H9 (cell line): ENCODE measurements at regions not wholly inside any gene's neighbourhood (a gene's known extent, or its start where the extent isn't known, plus 50 kb on each side); places are given as distances from the start of the nearest gene placed in this dataset.

Experiments
- DNase-seq: peaks from one replicate; pipeline ENCODE4 v3.0.0-alpha.2; 2017
- H2AFZ ChIP-seq: one replicate; pipeline ENCODE4 v1.6.1; 2013; ENCODE audit warnings: mild to moderate bottlenecking, low read length, control low read depth, moderate library complexity
- H2AK5ac ChIP-seq: 2 replicates; pipeline ENCODE4 v1.6.1; 2013; ENCODE audit warnings: low read length, control low read depth, mixed read lengths; ENCODE audit not compliant: insufficient read length
- H2BK120ac ChIP-seq: one replicate; pipeline ENCODE4 v1.6.1; 2013; ENCODE audit warnings: low read depth, mild to moderate bottlenecking, low read length, control low read depth, inconsistent platforms; ENCODE audit not compliant: poor library complexity, severe bottlenecking
- H2BK12ac ChIP-seq: 2 replicates; pipeline ENCODE4 v1.6.1; 2013; ENCODE audit warnings: low read length, control low read depth, mixed read lengths, low read depth; ENCODE audit not compliant: insufficient read length
- H2BK15ac ChIP-seq: 2 replicates; pipeline ENCODE4 v1.6.1; 2013; ENCODE audit warnings: low read depth, low read length, control low read depth
- H2BK20ac ChIP-seq: one replicate; pipeline ENCODE4 v1.6.1; 2013; ENCODE audit warnings: low read depth, mild to moderate bottlenecking, low read length, control low read depth, inconsistent platforms; ENCODE audit not compliant: poor library complexity, severe bottlenecking
- H2BK5ac ChIP-seq: 2 replicates; pipeline ENCODE4 v1.6.1; 2013; ENCODE audit warnings: low read length, control low read depth, mixed read lengths; ENCODE audit not compliant: insufficient read length
- H3K14ac ChIP-seq: 2 replicates; pipeline ENCODE4 v1.6.1; 2013; ENCODE audit warnings: low read length, control low read depth; ENCODE audit not compliant: insufficient read depth
- H3K18ac ChIP-seq: 2 replicates; pipeline ENCODE4 v1.6.1; 2013; ENCODE audit warnings: low read depth, mild to moderate bottlenecking, mixed read lengths, low read length, control low read depth; ENCODE audit not compliant: insufficient read length
- H3K23ac ChIP-seq: 2 replicates; pipeline ENCODE4 v1.6.1; 2013; ENCODE audit warnings: low read length, control low read depth, mixed read lengths, low read depth; ENCODE audit not compliant: insufficient read length
- H3K23me2 ChIP-seq: 2 replicates; pipeline ENCODE4 v1.6.1; 2013; ENCODE audit warnings: low read depth, mild to moderate bottlenecking, mixed read lengths, low read length, control low read depth; ENCODE audit not compliant: insufficient read length, poor library complexity, severe bottlenecking
- H3K27ac ChIP-seq: 2 replicates; pipeline ENCODE4 v1.5.1; 2013; ENCODE audit warnings: low read length, control low read depth, mixed read lengths, low read depth; ENCODE audit not compliant: insufficient read length
- H3K27me3 ChIP-seq: 2 replicates; pipeline ENCODE4 v1.6.1; 2013; ENCODE audit warnings: low read length, control low read depth, inconsistent platforms; ENCODE audit not compliant: insufficient read depth
- H3K4ac ChIP-seq: 2 replicates; pipeline ENCODE4 v1.6.1; 2013; ENCODE audit warnings: low read depth, mild to moderate bottlenecking, control low read depth, inconsistent platforms, low read length, moderate library complexity
- H3K4me1 ChIP-seq: 2 replicates; pipeline ENCODE4 v1.6.1; 2013; ENCODE audit warnings: low read length, control low read depth, inconsistent platforms; ENCODE audit not compliant: insufficient read depth
- H3K4me2 ChIP-seq: 2 replicates; pipeline ENCODE4 v1.6.1; 2013; ENCODE audit warnings: low read length, control low read depth, mixed read lengths; ENCODE audit not compliant: insufficient read length, insufficient read depth
- H3K56ac ChIP-seq: 2 replicates; pipeline ENCODE4 v1.6.1; 2013; ENCODE audit warnings: low read depth, mild to moderate bottlenecking, mixed read lengths, low read length, control low read depth; ENCODE audit not compliant: insufficient read length
- H3K79me1 ChIP-seq: 2 replicates; pipeline ENCODE4 v1.6.1; 2013; ENCODE audit warnings: low read depth, mild to moderate bottlenecking, moderate library complexity, low read length, control low read depth, inconsistent platforms; ENCODE audit not compliant: insufficient read depth, poor library complexity, severe bottlenecking
- H3K79me2 ChIP-seq: 2 replicates; pipeline ENCODE4 v1.6.1; 2013; ENCODE audit warnings: low read length, control low read depth, inconsistent platforms; ENCODE audit not compliant: insufficient read depth
- H3K9ac ChIP-seq: 2 replicates; pipeline ENCODE4 v1.6.1; 2013; ENCODE audit warnings: low read length, control low read depth, mixed read lengths; ENCODE audit not compliant: insufficient read length; ENCODE audit errors: extremely low read depth
- H3K9me3 ChIP-seq: one replicate; pipeline ENCODE4 v1.6.1; 2013; ENCODE audit warnings: low read depth, low read length, inconsistent platforms; ENCODE audit not compliant: control insufficient read depth
- H3T11ph ChIP-seq: one replicate; pipeline ENCODE4 v1.6.1; 2013; ENCODE audit warnings: mild to moderate bottlenecking, low read length, control low read depth, inconsistent platforms
- H4K20me1 ChIP-seq: one replicate; pipeline ENCODE4 v1.6.1; 2013; ENCODE audit not compliant: control insufficient read depth, insufficient read length, insufficient read depth
- H4K5ac ChIP-seq: 2 replicates; pipeline ENCODE4 v1.6.1; 2013; ENCODE audit warnings: low read depth, mild to moderate bottlenecking, mixed read lengths, low read length, control low read depth; ENCODE audit not compliant: insufficient read length
- H4K8ac ChIP-seq: replicated peaks from 2 replicates; pipeline ENCODE4 v1.6.1; 2013; ENCODE audit warnings: low read length, control low read depth, mixed read lengths, low read depth; ENCODE audit not compliant: insufficient read length
- H4K91ac ChIP-seq: 2 replicates; pipeline ENCODE4 v1.6.1; 2013; ENCODE audit warnings: low read depth, mild to moderate bottlenecking, moderate library complexity, mixed read lengths, low read length, control low read depth; ENCODE audit not compliant: insufficient read length
- H3K27ac Mint-ChIP-seq, 3 experiments: 2 replicates in 2 of 3; 3 replicates in 1 of 3; pipeline ENCODE4 v1.8.0; 2020 to 2021; ENCODE audit warnings: mixed read lengths in 3 of 3, mild to moderate bottlenecking in 1 of 3, moderate library complexity in 1 of 3
- H3K27me3 Mint-ChIP-seq: 2 replicates; pipeline ENCODE4 v1.8.0; 2021; ENCODE audit warnings: low read depth, mild to moderate bottlenecking, moderate library complexity, mixed read lengths
- H3K36me3 Mint-ChIP-seq, 3 experiments: 2 replicates in 2 of 3; 3 replicates in 1 of 3; pipeline ENCODE4 v1.8.0; 2020 to 2021; ENCODE audit warnings: low read depth in 3 of 3, mixed read lengths in 3 of 3; ENCODE audit not compliant: insufficient read depth in 1 of 3
- H3K4me1 Mint-ChIP-seq, 2 experiments: 2 replicates each; pipeline ENCODE4 v1.8.0; 2020; ENCODE audit warnings: mixed read lengths in 2 of 2
- H3K4me3 Mint-ChIP-seq, 2 experiments: 2 replicates in 1 of 2; 3 replicates in 1 of 2; pipeline ENCODE4 v1.8.0; 2020 to 2021; ENCODE audit warnings: mild to moderate bottlenecking in 2 of 2, mixed read lengths in 2 of 2, moderate library complexity in 1 of 2
- H3K9me3 Mint-ChIP-seq, 2 experiments: 2 replicates in 1 of 2; 3 replicates in 1 of 2; pipeline ENCODE4 v1.8.0; 2020; ENCODE audit warnings: mild to moderate bottlenecking in 2 of 2, mixed read lengths in 2 of 2, moderate library complexity in 1 of 2
- WGBS: extraction: QIAGEN DNeasy Blood & Tissue Kit; methylation state at CpG from one replicate; pipeline ENCODE4 v1.1.7; 2013; ENCODE audit warnings: missing lambda C conversion rate, low lambda C conversion rate, mixed read lengths; ENCODE audit not compliant: insufficient read length; ENCODE audit errors: extremely low coverage; 5-methylcytosine and 5-hydroxymethylcytosine counted together
- TF ChIP-seq, protein P1 (sequence below): fragments of 200-600 bp; sonication (generic); conservative IDR thresholded peaks from 3 replicates; pipeline ENCODE4 v1.8.0; 2021; ENCODE audit warnings: antibody characterized with exemption, mild to moderate bottlenecking

GRCh38 chr14:82785756-82786482 lies 1252.3 kb upstream of the SEL1L start:
- H3K23me2 ChIP-seq: no peaks in the 10 kb centered on the region
- no peak overlapping the region for H2AK5ac ChIP-seq
- no peaks in the 10 kb centered on the region for H3K27me3 ChIP-seq
- DNase-seq: no peak
- no peak overlapping the region for H3K23ac ChIP-seq
- no peaks in the 10 kb centered on the region for H4K20me1 ChIP-seq
- H2AFZ ChIP-seq: no peak overlapping the region
- no peak overlapping the region for H4K91ac ChIP-seq
- H2BK5ac ChIP-seq: no peak overlapping the region
- H3K36me3 Mint-ChIP-seq: peaks cover 0 to 3% (median 0%) of the 10 kb centered on the region in 3 experiments; a peak in 1 of 7 replicates
- H3K18ac ChIP-seq: no peak overlapping the region
- no CpG with 5 or more reads among the region's 1 CpG for WGBS
- TF ChIP-seq, protein P1, sequence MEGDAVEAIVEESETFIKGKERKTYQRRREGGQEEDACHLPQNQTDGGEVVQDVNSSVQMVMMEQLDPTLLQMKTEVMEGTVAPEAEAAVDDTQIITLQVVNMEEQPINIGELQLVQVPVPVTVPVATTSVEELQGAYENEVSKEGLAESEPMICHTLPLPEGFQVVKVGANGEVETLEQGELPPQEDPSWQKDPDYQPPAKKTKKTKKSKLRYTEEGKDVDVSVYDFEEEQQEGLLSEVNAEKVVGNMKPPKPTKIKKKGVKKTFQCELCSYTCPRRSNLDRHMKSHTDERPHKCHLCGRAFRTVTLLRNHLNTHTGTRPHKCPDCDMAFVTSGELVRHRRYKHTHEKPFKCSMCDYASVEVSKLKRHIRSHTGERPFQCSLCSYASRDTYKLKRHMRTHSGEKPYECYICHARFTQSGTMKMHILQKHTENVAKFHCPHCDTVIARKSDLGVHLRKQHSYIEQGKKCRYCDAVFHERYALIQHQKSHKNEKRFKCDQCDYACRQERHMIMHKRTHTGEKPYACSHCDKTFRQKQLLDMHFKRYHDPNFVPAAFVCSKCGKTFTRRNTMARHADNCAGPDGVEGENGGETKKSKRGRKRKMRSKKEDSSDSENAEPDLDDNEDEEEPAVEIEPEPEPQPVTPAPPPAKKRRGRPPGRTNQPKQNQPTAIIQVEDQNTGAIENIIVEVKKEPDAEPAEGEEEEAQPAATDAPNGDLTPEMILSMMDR: no peak
- no peak overlapping the region for H2BK20ac ChIP-seq
- no peak overlapping the region for H2BK15ac ChIP-seq
- no peaks in the 10 kb centered on the region for H3K9me3 ChIP-seq
- H3K14ac ChIP-seq: no peak overlapping the region
- H2BK120ac ChIP-seq: no peak overlapping the region
- no peaks in the 10 kb centered on the region for H3K79me1 ChIP-seq
- H3K4me3 Mint-ChIP-seq: no peak overlapping the region
- no peak overlapping the region for H3K56ac ChIP-seq
- no peak overlapping the region for H3K4ac ChIP-seq
- no peaks in the 10 kb centered on the region for H3K27me3 Mint-ChIP-seq
- H3K4me2 ChIP-seq: no peak overlapping the region
- no peak overlapping the region for H4K5ac ChIP-seq
- no peak overlapping the region for H4K8ac ChIP-seq
- H3K27ac Mint-ChIP-seq: no peak overlapping the region
- peaks cover 0 to 3% of the 10 kb centered on the region in 2 experiments; a peak in 1 of 4 replicates for H3K4me1 Mint-ChIP-seq
- peaks cover 0 to 2% of the 10 kb centered on the region in 2 experiments; a peak in 1 of 5 replicates for H3K9me3 Mint-ChIP-seq
- H3K79me2 ChIP-seq: no peaks in the 10 kb centered on the region
- H3K9ac ChIP-seq: no peak overlapping the region
- H3K27ac ChIP-seq: no peak overlapping the region
- no peaks in the 10 kb centered on the region for H3K4me1 ChIP-seq
- no peak overlapping the region for H2BK12ac ChIP-seq
- H3T11ph ChIP-seq: no peak overlapping the region
